Adrenal gland (tissue), 9 donors: ENCODE measurements at regions not wholly inside any gene's neighbourhood (a gene's known extent, or its start where the extent isn't known, plus 50 kb on each side); places are given as distances from the start of the nearest gene placed in this dataset.

Source experiments
- DNase-seq, 7 donors: peaks; one replicate each; pipeline ENCODE4 v3.0.0-alpha.2; 2019 to 2020
- H3K27ac ChIP-seq, 5 donors: fragments of 200-600 bp; sonication (generic) in 4 of 5; 1 replicate in 3 of 5; 2 replicates in 2 of 5; pipeline versions ENCODE4 v1.5.1 to v1.8.0; 2016 to 2020; ENCODE audit warnings: mild to moderate bottlenecking in 1 of 5
- H3K27me3 ChIP-seq: fragments of 200-600 bp; 2 replicates; pipeline ENCODE4 v1.8.0; 2021
- H3K36me3 ChIP-seq, 2 donors: fragments of 200-600 bp; replicated peaks in 1 of 2; 1 replicate in 1 of 2; 2 replicates in 1 of 2; pipeline versions ENCODE4 v1.5.1 to v1.8.0; 2018 to 2022
- H3K4me1 ChIP-seq, 2 donors: fragments of 200-600 bp; replicated peaks in 1 of 2; 1 replicate in 1 of 2; 2 replicates in 1 of 2; pipeline versions ENCODE4 v1.5.1 to v1.8.0; 2018 to 2021
- H3K4me3 ChIP-seq, 4 donors: fragments of 200-600 bp; sonication (generic) in 3 of 4; one replicate each; pipeline ENCODE4 v1.5.1; 2016 to 2018
- H3K9me3 ChIP-seq, 3 donors: fragments of 200-600 bp; sonication (generic) in 1 of 3; replicated peaks in 1 of 3; 1 replicate in 2 of 3; 2 replicates in 1 of 3; pipeline versions ENCODE4 v1.5.1 to v1.8.0; 2016 to 2021
- CTCF ChIP-seq, 6 experiments: fragments of 450-650 bp in 4 of 6; fragments of 200-600 bp in 2 of 6; sonication (generic) in 1 of 6; IDR thresholded peaks; 1 replicate in 5 of 6; 2 replicates in 1 of 6; pipeline versions ENCODE4 v1.5.1 to v1.8.0; 2016 to 2021; ENCODE audit warnings: antibody characterized with exemption in 6 of 6, mild to moderate bottlenecking in 2 of 6, moderate library complexity in 1 of 6
- POLR2A ChIP-seq, 2 donors: fragments of 450-650 bp; IDR thresholded peaks; one replicate each; pipeline ENCODE4 v1.6.1; 2017; ENCODE audit warnings: antibody characterized with exemption in 2 of 2, mild to moderate bottlenecking in 2 of 2, moderate library complexity in 1 of 2
- whole genome bisulfite sequencing, 4 donors: extraction: QIAGEN DNeasy Blood & Tissue Kit in 2 of 4; methylation state at CpG; one replicate each; pipeline versions ENCODE4 v1.1.5 to v1.1.7; 2013 to 2017; 5-methylcytosine and 5-hydroxymethylcytosine counted together
- intact Hi-C, 2 donors: fragments of 100-400 bp; cut with DNase I; formaldehyde crosslinking; loops; one replicate each; pipeline versions ENCODE4 v1.14.1 to v1.15.0; 2022 to 2023
- donor health status: healthy with polysubstance abuse.
- donor health status: Bipolar disorder and iron deficiency.
- donor health status: DM: yes; HTN: yes; CAD: no.
- donor health status: DM: no; HTN: no; CAD: no.
- donor health status: DM: no; HTN: no; CAD: no.

GRCh38 chr18:61034580-61034979, 298.6 kb upstream of the CDH20 start:
- 66 to 79% (median 71%) methylated on average over 2 of the region's 2 CpGs for WGBS, 4 donors
- no peaks in the 10 kb centered on the region for H3K27me3 ChIP-seq

GRCh38 chr18:61039251-61039650, 294.0 kb upstream of the CDH20 start:
- no peak for DNase-seq

More at GRCh38 chr18:61034580-61034979, 298.6 kb upstream of the CDH20 start:
- TF ChIP-seq POLR2A (IDR thresholded peaks at IDR 0.05) (no peak), CTCF (IDR thresholded peaks at IDR 0.05) (no peak)
- Histone ChIP-seq H3K9me3 (no peaks in the 10 kb centered on the region), H3K4me3 (no peak overlapping the region), H3K36me3 (no peaks in the 10 kb centered on the region), H3K27ac (no peak overlapping the region), H3K4me1 (no peaks in the 10 kb centered on the region)
- intact Hi-C loops: no loop called here
- no peak for DNase-seq

DNA sequence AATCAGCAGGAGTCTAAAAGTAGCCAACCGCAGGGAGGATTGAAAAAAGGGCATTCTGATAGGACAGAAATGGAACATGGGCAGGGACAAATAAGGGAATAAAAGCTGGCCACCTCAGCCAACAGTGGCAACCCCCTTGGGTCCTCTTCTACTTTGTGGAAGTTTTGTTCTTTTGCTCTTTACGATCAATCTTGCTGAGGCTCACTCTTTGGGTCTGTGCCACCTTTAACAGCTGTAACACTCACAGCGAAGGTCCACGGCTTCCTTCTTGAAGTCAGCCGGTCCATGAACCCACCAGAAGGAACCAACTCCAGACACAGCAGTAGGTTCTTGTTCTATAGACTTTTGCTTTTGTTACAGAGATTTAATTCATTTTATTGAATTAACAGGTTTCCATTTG, 285.4 kb upstream of the CDH20 start:
- TF ChIP-seq POLR2A (IDR thresholded peaks at IDR 0.05) (no peak), CTCF (IDR thresholded peaks at IDR 0.05) (no peak)
- H3K4me3 ChIP-seq: no peak overlapping the region
- H3K27me3 ChIP-seq: no peaks in the 10 kb centered on the region
- H3K36me3 ChIP-seq: no peaks in the 10 kb centered on the region
- intact Hi-C loops: no loop called here
- WGBS, 4 donors: 68 to 86% (median 76%) methylated on average over 5 of the region's 5 CpGs
- H3K27ac ChIP-seq: no peak overlapping the region
- no peaks in the 10 kb centered on the region for H3K4me1 ChIP-seq
- peaks cover 0 to 5% (median 0%) of the 10 kb centered on the region in 3 donors for H3K9me3 ChIP-seq
- no peak for DNase-seq

More at GRCh38 chr18:61039251-61039650, 294.0 kb upstream of the CDH20 start:
- H3K36me3 ChIP-seq: no peaks in the 10 kb centered on the region
- WGBS, 4 donors: 29 to 61% (median 45%) methylated on average over 3 of the region's 3 CpGs
- no peak overlapping the region for H3K27ac ChIP-seq
- H3K4me3 ChIP-seq: no peak overlapping the region
- no peaks in the 10 kb centered on the region for H3K4me1 ChIP-seq
- TF ChIP-seq POLR2A (IDR thresholded peaks at IDR 0.05): no peak
- no peaks in the 10 kb centered on the region for H3K27me3 ChIP-seq
- intact Hi-C loops: no loop called here
- no peaks in the 10 kb centered on the region for H3K9me3 ChIP-seq

DNA sequence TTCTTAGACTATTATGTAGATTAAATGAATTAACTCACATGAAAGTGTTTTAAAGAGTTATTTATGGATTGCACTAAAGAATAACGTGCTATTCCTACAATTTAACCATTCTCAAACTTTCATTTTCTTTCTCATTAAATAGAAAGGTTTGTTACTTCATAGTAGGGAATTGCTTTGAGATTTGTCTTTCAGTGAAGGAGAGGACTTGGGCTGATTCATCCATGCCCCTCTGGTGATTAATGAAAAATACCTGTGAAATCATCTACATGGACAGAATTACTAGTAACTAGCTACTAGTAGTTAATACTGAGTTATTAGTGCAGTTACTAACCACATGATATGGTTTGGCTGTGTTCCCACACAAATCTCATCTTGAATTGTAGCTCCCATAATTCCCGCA, 275.8 kb upstream of the CDH20 start:
- no peaks in the 10 kb centered on the region for H3K36me3 ChIP-seq

More for the DNA sequence above, 275.8 kb upstream of the CDH20 start:
- TF ChIP-seq POLR2A (IDR thresholded peaks at IDR 0.05): no peak
- no peak for TF ChIP-seq CTCF (IDR thresholded peaks at IDR 0.05)
- H3K4me3 ChIP-seq: no peak overlapping the region
- intact Hi-C loops: no loop called here
- no peak overlapping the region for H3K27ac ChIP-seq
- 75 to 83% (median 79%) methylated on average over 2 of the region's 2 CpGs for WGBS, 4 donors
- no peaks in the 10 kb centered on the region for H3K27me3 ChIP-seq
- H3K4me1 ChIP-seq: no peaks in the 10 kb centered on the region
- no peaks in the 10 kb centered on the region for H3K9me3 ChIP-seq
- no peak for DNase-seq
